ENCODE measurements at regions not wholly inside any gene's neighbourhood (a gene's known extent, or its start where the extent isn't known, plus 50 kb on each side); places are given as distances from the start of the nearest gene placed in this dataset.

GRCh38 chr3:66702126-66702525, 201.3 kb upstream of the LRIG1 start:
- Histone ChIP-seq H3K36me3 (ENCODE audit: insufficient read depth, low read length) (no peaks in the 10 kb centered on the region), H3K27ac (ENCODE audit: low read depth, low read length) (no peak overlapping the region), H3K27me3 (ENCODE audit: insufficient read depth, low read length) (no peaks in the 10 kb centered on the region), H3K4me3 (ENCODE audit: low read length) (no peak overlapping the region), H3K9ac (ENCODE audit: low read depth, low read length) (no peak overlapping the region), H3K9me3 (ENCODE audit: insufficient read depth, low read depth, low read length) (no peaks in the 10 kb centered on the region), H3K4me1 (ENCODE audit: insufficient read depth, low read length) (no peaks in the 10 kb centered on the region)
- 95% methylated on average over 3 of the region's 3 CpGs for whole genome bisulfite sequencing

GRCh38 chr3:66703501-66703900, 202.7 kb upstream of the LRIG1 start:
- Histone ChIP-seq H3K9me3 (ENCODE audit: insufficient read depth, low read depth, low read length) (no peaks in the 10 kb centered on the region), H3K36me3 (ENCODE audit: insufficient read depth, low read length) (no peaks in the 10 kb centered on the region), H3K4me3 (ENCODE audit: low read length) (no peak overlapping the region), H3K4me1 (ENCODE audit: insufficient read depth, low read length) (no peaks in the 10 kb centered on the region), H3K9ac (ENCODE audit: low read depth, low read length) (no peak overlapping the region), H3K27me3 (ENCODE audit: insufficient read depth, low read length) (no peaks in the 10 kb centered on the region), H3K27ac (ENCODE audit: low read depth, low read length) (no peak overlapping the region)
- no CpG with 5 or more reads among the region's 2 CpGs for WGBS

GRCh38 chr3:66705076-66705475, 204.3 kb upstream of the LRIG1 start:
- 85% methylated on average over 1 of the region's 2 CpGs for WGBS
- no peaks in the 10 kb centered on the region for H3K36me3 ChIP-seq (ENCODE audit: insufficient read depth, low read length)
- no peaks in the 10 kb centered on the region for H3K27me3 ChIP-seq (ENCODE audit: insufficient read depth, low read length)
- H3K4me1 ChIP-seq (ENCODE audit: insufficient read depth, low read length): no peaks in the 10 kb centered on the region
- H3K9ac ChIP-seq (ENCODE audit: low read depth, low read length): no peak overlapping the region
- H3K9me3 ChIP-seq (ENCODE audit: insufficient read depth, low read depth, low read length): no peaks in the 10 kb centered on the region
- no peak overlapping the region for H3K27ac ChIP-seq (ENCODE audit: low read depth, low read length)
- H3K4me3 ChIP-seq (ENCODE audit: low read length): no peak overlapping the region

- Histone ChIP-seq H3K36me3 (ENCODE audit: insufficient read depth, low read length) (no peaks in the 10 kb centered on the region), H3K9me3 (ENCODE audit: insufficient read depth, low read depth, low read length) (no peaks in the 10 kb centered on the region), H3K4me1 (ENCODE audit: insufficient read depth, low read length) (peaks cover under 1% of the 10 kb centered on the region; the same call in 1 of the 2 replicates), H3K27me3 (ENCODE audit: insufficient read depth, low read length) (no peaks in the 10 kb centered on the region), H3K4me3 (ENCODE audit: low read length) (no peak overlapping the region), H3K27ac (ENCODE audit: low read depth, low read length) (no peak overlapping the region), H3K9ac (ENCODE audit: low read depth, low read length) (no peak overlapping the region)
- WGBS: 94% methylated on average over 3 of the region's 3 CpGs
These were observed 206.1 kb upstream of the LRIG1 start for GRCh38 chr3:66706890-66707289.

- H3K4me1 ChIP-seq (ENCODE audit: insufficient read depth, low read length): peaks cover 11% of the 10 kb centered on the region
- no peaks in the 10 kb centered on the region for H3K9me3 ChIP-seq (ENCODE audit: insufficient read depth, low read depth, low read length)
- no peak overlapping the region for H3K27ac ChIP-seq (ENCODE audit: low read depth, low read length)
- H3K27me3 ChIP-seq (ENCODE audit: insufficient read depth, low read length): no peaks in the 10 kb centered on the region
- H3K36me3 ChIP-seq (ENCODE audit: insufficient read depth, low read length): no peaks in the 10 kb centered on the region
- 65% methylated on average over 3 of the region's 3 CpGs for WGBS
- no peak overlapping the region for H3K4me3 ChIP-seq (ENCODE audit: low read length)
- no peak overlapping the region for H3K9ac ChIP-seq (ENCODE audit: low read depth, low read length)
These were observed 208.7 kb upstream of the LRIG1 start for GRCh38 chr3:66709532-66709931.

- Histone ChIP-seq H3K27me3 (ENCODE audit: insufficient read depth, low read length) (no peaks in the 10 kb centered on the region), H3K36me3 (ENCODE audit: insufficient read depth, low read length) (no peaks in the 10 kb centered on the region), H3K9ac (ENCODE audit: low read depth, low read length) (no peak overlapping the region), H3K4me1 (ENCODE audit: insufficient read depth, low read length) (peaks cover 11% of the 10 kb centered on the region), H3K9me3 (ENCODE audit: insufficient read depth, low read depth, low read length) (no peaks in the 10 kb centered on the region), H3K4me3 (ENCODE audit: low read length) (no peak overlapping the region), H3K27ac (ENCODE audit: low read depth, low read length) (no peak overlapping the region)
- WGBS: 70% methylated on average over 4 of the region's 4 CpGs
These were observed 211.4 kb upstream of the LRIG1 start for GRCh38 chr3:66712210-66712609.

- Histone ChIP-seq H3K9me3 (ENCODE audit: insufficient read depth, low read depth, low read length) (no peaks in the 10 kb centered on the region), H3K36me3 (ENCODE audit: insufficient read depth, low read length) (no peaks in the 10 kb centered on the region), H3K27me3 (ENCODE audit: insufficient read depth, low read length) (no peaks in the 10 kb centered on the region), H3K4me1 (ENCODE audit: insufficient read depth, low read length) (peaks cover 11% of the 10 kb centered on the region), H3K9ac (ENCODE audit: low read depth, low read length) (no peak overlapping the region), H3K27ac (ENCODE audit: low read depth, low read length) (no peak overlapping the region), H3K4me3 (ENCODE audit: low read length) (no peak overlapping the region)
- WGBS: 65% methylated on average over 2 of the region's 2 CpGs
These were observed 213.1 kb upstream of the LRIG1 start for GRCh38 chr3:66713921-66714320.

- WGBS: 92% methylated on average over 2 of the region's 2 CpGs
- no peak overlapping the region for H3K9ac ChIP-seq (ENCODE audit: low read depth, low read length)
- H3K36me3 ChIP-seq (ENCODE audit: insufficient read depth, low read length): no peaks in the 10 kb centered on the region
- H3K9me3 ChIP-seq (ENCODE audit: insufficient read depth, low read depth, low read length): no peaks in the 10 kb centered on the region
- H3K4me1 ChIP-seq (ENCODE audit: insufficient read depth, low read length): peaks cover 12% of the 10 kb centered on the region
- no peak overlapping the region for H3K4me3 ChIP-seq (ENCODE audit: low read length)
- H3K27me3 ChIP-seq (ENCODE audit: insufficient read depth, low read length): no peaks in the 10 kb centered on the region
- no peak overlapping the region for H3K27ac ChIP-seq (ENCODE audit: low read depth, low read length)
These were observed 215.0 kb upstream of the LRIG1 start for GRCh38 chr3:66715806-66716205.

GRCh38 chr3:66717806-66718205, 217.0 kb upstream of the LRIG1 start:
- Histone ChIP-seq H3K9me3 (ENCODE audit: insufficient read depth, low read depth, low read length) (no peaks in the 10 kb centered on the region), H3K4me1 (ENCODE audit: insufficient read depth, low read length) (peaks cover 10% of the 10 kb centered on the region), H3K9ac (ENCODE audit: low read depth, low read length) (no peak overlapping the region), H3K36me3 (ENCODE audit: insufficient read depth, low read length) (no peaks in the 10 kb centered on the region), H3K27me3 (ENCODE audit: insufficient read depth, low read length) (no peaks in the 10 kb centered on the region), H3K27ac (ENCODE audit: low read depth, low read length) (no peak overlapping the region), H3K4me3 (ENCODE audit: low read length) (no peak overlapping the region)
- WGBS: 95% methylated on average over 7 of the region's 7 CpGs

- Histone ChIP-seq H3K4me3 (ENCODE audit: low read length) (no peak overlapping the region), H3K4me1 (ENCODE audit: insufficient read depth, low read length) (peaks cover 12% of the 10 kb centered on the region; the same call in 1 of the 2 replicates), H3K9ac (ENCODE audit: low read depth, low read length) (no peak overlapping the region), H3K27ac (ENCODE audit: low read depth, low read length) (no peak overlapping the region), H3K27me3 (ENCODE audit: insufficient read depth, low read length) (no peaks in the 10 kb centered on the region), H3K36me3 (ENCODE audit: insufficient read depth, low read length) (no peaks in the 10 kb centered on the region), H3K9me3 (ENCODE audit: insufficient read depth, low read depth, low read length) (no peaks in the 10 kb centered on the region)
- 92% methylated on average over 6 of the region's 6 CpGs for WGBS
These were observed 219.1 kb upstream of the LRIG1 start for GRCh38 chr3:66719796-66720356.

GRCh38 chr3:66720508-66720907, 219.7 kb upstream of the LRIG1 start:
- Histone ChIP-seq H3K9me3 (ENCODE audit: insufficient read depth, low read depth, low read length) (no peaks in the 10 kb centered on the region), H3K36me3 (ENCODE audit: insufficient read depth, low read length) (no peaks in the 10 kb centered on the region), H3K4me1 (ENCODE audit: insufficient read depth, low read length) (peaks cover 12% of the 10 kb centered on the region; the same call in 1 of the 2 replicates), H3K27me3 (ENCODE audit: insufficient read depth, low read length) (no peaks in the 10 kb centered on the region), H3K27ac (ENCODE audit: low read depth, low read length) (no peak overlapping the region), H3K9ac (ENCODE audit: low read depth, low read length) (no peak overlapping the region), H3K4me3 (ENCODE audit: low read length) (no peak overlapping the region)
- 83% methylated on average over 4 of the region's 4 CpGs for WGBS

- WGBS: 80% methylated on average over 2 of the region's 2 CpGs
- Histone ChIP-seq H3K9me3 (ENCODE audit: insufficient read depth, low read depth, low read length) (no peaks in the 10 kb centered on the region), H3K36me3 (ENCODE audit: insufficient read depth, low read length) (no peaks in the 10 kb centered on the region), H3K27ac (ENCODE audit: low read depth, low read length) (no peak overlapping the region), H3K9ac (ENCODE audit: low read depth, low read length) (no peak overlapping the region), H3K4me3 (ENCODE audit: low read length) (no peak overlapping the region), H3K27me3 (ENCODE audit: insufficient read depth, low read length) (no peaks in the 10 kb centered on the region), H3K4me1 (ENCODE audit: insufficient read depth, low read length) (peaks cover 12% of the 10 kb centered on the region; the same call in 1 of the 2 replicates)
These were observed 221.9 kb upstream of the LRIG1 start for GRCh38 chr3:66722675-66723074.

Data from HUES64 (cell line).